GM21529 (cell line): ENCODE measurements at regions not wholly inside any gene's neighbourhood (a gene's known extent, or its start where the extent isn't known, plus 50 kb on each side); places are given as distances from the start of the nearest gene placed in this dataset.
A peak's percentile ranks its signal among the peaks of the same experiment; 100 is the strongest.

ENCODE experiments used
- ATAC-seq: cut with Tn5 transposase; IDR thresholded peaks from one replicate; pipeline ENCODE4 v1.9.1; 2021; ENCODE audit not compliant: unreplicated experiment

GRCh38 chr7:95718577-95719410 is 53.6 kb upstream of the DYNC1I1 start:
- ATAC-seq: no peak

- ATAC-seq: no peak
Measured at GRCh38 chr7:95716357-95717122, 55.8 kb upstream of the DYNC1I1 start.

- peak; percentile 86 for ATAC-seq
Measured at GRCh38 chr7:95715274-95715673, 57.1 kb upstream of the DYNC1I1 start.

- ATAC-seq: no peak
Measured at GRCh38 chr7:95710711-95711110, 61.6 kb upstream of the DYNC1I1 start.

- ATAC-seq: no peak
Measured at GRCh38 chr7:95700917-95701316, 71.4 kb upstream of the DYNC1I1 start.

- no peak for ATAC-seq
Measured at GRCh38 chr7:95694334-95694733, 78.0 kb upstream of the DYNC1I1 start.

GRCh38 chr7:95693551-95694333 is 78.6 kb upstream of the DYNC1I1 start:
- no peak for ATAC-seq

- no peak for ATAC-seq
Measured at GRCh38 chr7:95691464-95691863, 80.9 kb upstream of the DYNC1I1 start.

- ATAC-seq: peak; percentile 80
Measured at GRCh38 chr7:95690367-95690947, 81.9 kb upstream of the DYNC1I1 start.

- no peak for ATAC-seq
Measured at GRCh38 chr7:95688931-95689495, 83.3 kb upstream of the DYNC1I1 start.

GRCh38 chr7:95687759-95688343 is 84.5 kb upstream of the DYNC1I1 start:
- no peak for ATAC-seq

- ATAC-seq: no peak
Measured at GRCh38 chr7:95686109-95686508, 86.2 kb upstream of the DYNC1I1 start.

GRCh38 chr7:95684505-95684904 is 87.8 kb upstream of the DYNC1I1 start:
- ATAC-seq: no peak

- no peak for ATAC-seq
Measured at GRCh38 chr7:95684037-95684436, 87.7 kb upstream of the PDK4 start.

GRCh38 chr7:95682913-95683312 is 86.6 kb upstream of the PDK4 start:
- ATAC-seq: no peak

- ATAC-seq: no peak
Measured at GRCh38 chr7:95676691-95677090, 80.4 kb upstream of the PDK4 start.

- ATAC-seq: no peak
Measured at GRCh38 chr7:95675632-95676031, 79.3 kb upstream of the PDK4 start.

- ATAC-seq: no peak
Measured at GRCh38 chr7:95675016-95675415, 78.7 kb upstream of the PDK4 start.

- ATAC-seq: no peak
Measured at GRCh38 chr7:95674101-95674500, 77.8 kb upstream of the PDK4 start.

GRCh38 chr7:95672434-95672833 is 76.1 kb upstream of the PDK4 start:
- no peak for ATAC-seq
